Bronchial epithelial cell (primary cell): ENCODE measurements at regions not wholly inside any gene's neighbourhood (a gene's known extent, or its start where the extent isn't known, plus 50 kb on each side); places are given as distances from the start of the nearest gene placed in this dataset.

Source experiments
- DNase-seq: peaks from one replicate; pipeline ENCODE4 v3.0.0-alpha.2; 2010; ENCODE audit warnings: low read depth
- FAIRE-seq: peaks from 2 replicates; lab custom pipeline; 2011; peaks lifted over from hg19 to GRCh38; lab: Jason Lieb, UNC
- H3K27me3 ChIP-seq: 2 replicates; pipeline ENCODE4 v1.5.1; 2011; ENCODE audit warnings: low read length; ENCODE audit not compliant: control insufficient read depth, insufficient read depth
- H3K36me3 ChIP-seq: 2 replicates; pipeline ENCODE4 v1.5.1; 2011; ENCODE audit warnings: low read length; ENCODE audit not compliant: control insufficient read depth, insufficient read depth
- H3K4me3 ChIP-seq: 2 replicates; pipeline ENCODE4 v1.5.1; 2011; ENCODE audit warnings: mild to moderate bottlenecking, low read depth, low read length, control low read depth
- CTCF ChIP-seq: IDR thresholded peaks from 2 replicates; pipeline ENCODE4 v1.5.1; 2011; ENCODE audit warnings: mild to moderate bottlenecking, moderate library complexity, low read length, control low read depth, inconsistent platforms; ENCODE audit not compliant: insufficient read depth, severe bottlenecking

- Histone ChIP-seq H3K36me3 (no peaks in the 10 kb centered on the region), H3K27me3 (no peaks in the 10 kb centered on the region), H3K4me3 (no peak overlapping the region)
- TF ChIP-seq CTCF = no peak
- no peak for DNase-seq
- FAIRE-seq = no peak
These were observed 341.3 kb upstream of the RARB start for GRCh38 chr3:25086721-25087120.

DNA sequence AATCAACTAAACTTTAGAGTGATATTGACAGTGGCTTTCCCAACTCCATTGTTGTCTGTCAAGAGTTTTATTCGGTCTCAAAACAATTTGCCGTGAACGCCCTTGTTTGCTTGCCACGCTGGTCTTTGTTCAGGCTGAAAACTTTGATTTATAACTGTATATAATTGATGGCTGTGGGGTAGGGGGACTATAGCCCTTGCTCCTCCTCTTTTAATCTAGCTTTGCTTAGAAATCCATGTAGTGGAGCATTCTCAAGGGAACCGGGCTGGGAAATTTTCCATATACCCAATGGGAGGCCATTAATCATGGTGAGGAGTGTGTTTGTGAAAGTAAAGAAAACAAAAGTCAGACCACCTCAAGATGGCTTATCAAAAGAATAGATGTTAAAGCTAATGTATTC lies 339.8 kb upstream of the RARB start:
- TF ChIP-seq CTCF = no peak
- FAIRE-seq = no peak
- no peak for DNase-seq
- Histone ChIP-seq H3K36me3 (no peaks in the 10 kb centered on the region), H3K4me3 (no peak overlapping the region), H3K27me3 (no peaks in the 10 kb centered on the region)

DNA sequence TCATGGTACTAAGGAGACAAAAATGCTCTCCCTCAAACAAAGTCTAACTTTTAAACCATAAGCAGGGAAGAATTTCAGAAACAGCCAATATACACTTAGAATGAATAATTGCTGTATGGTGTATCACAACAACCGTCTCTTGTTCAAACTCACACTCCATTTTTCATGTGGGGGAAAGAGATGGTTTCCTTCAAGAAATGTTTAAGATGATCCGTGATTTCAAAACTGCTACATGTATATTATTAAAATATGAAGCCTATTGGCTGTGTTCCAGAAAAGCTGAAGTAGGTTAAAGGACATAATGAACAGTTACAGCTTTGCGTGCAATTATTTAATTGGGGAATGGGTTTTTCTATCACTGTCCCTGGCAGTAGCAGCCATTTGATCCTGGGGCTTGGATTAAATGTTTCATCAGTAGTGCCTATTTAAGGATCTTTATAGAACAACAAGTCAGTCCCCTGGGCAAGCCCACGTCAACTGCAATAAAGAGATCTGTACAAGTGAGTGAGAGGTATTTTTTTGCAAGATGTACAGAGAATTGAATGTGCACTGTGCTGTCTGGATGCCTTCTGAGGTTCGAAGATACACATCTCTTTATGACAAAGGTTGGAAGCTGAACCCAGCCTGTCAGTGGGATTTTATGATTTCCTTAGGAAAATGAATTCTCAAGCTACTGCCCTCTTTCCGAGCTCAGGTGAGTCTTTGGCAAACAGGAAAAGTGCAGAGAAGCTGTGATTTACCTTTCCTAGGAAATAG lies 337.2 kb upstream of the RARB start:
- H3K36me3 ChIP-seq = no peaks in the 10 kb centered on the region
- H3K27me3 ChIP-seq = no peaks in the 10 kb centered on the region
- no peak for DNase-seq
- no peak for TF ChIP-seq CTCF
- FAIRE-seq = peak; percentile 55
- H3K4me3 ChIP-seq = no peak overlapping the region

DNA sequence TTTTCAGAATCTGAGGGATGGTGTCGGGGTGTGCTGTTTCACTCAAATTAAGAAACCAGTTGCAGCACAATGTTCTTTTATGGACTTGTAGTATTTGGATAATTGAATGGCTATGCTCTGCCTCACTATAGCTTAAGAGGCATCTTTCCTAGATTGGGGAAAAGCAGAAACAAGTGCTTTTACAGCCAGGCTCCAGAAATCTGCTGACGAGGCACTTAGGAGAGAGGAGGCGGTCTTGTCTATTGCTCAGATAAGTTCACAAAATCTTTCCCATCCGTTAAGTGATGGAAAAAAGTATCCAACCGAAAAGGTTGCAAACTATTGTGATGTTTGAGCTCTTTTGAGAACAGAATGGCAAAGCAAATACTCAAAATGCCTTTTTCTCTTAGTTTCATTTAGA lies 336.1 kb upstream of the RARB start:
- H3K4me3 ChIP-seq = no peak overlapping the region
- no peaks in the 10 kb centered on the region for H3K27me3 ChIP-seq
- DNase-seq (no peak), FAIRE-seq (no peak)
- no peak for TF ChIP-seq CTCF
- H3K36me3 ChIP-seq = no peaks in the 10 kb centered on the region

DNA sequence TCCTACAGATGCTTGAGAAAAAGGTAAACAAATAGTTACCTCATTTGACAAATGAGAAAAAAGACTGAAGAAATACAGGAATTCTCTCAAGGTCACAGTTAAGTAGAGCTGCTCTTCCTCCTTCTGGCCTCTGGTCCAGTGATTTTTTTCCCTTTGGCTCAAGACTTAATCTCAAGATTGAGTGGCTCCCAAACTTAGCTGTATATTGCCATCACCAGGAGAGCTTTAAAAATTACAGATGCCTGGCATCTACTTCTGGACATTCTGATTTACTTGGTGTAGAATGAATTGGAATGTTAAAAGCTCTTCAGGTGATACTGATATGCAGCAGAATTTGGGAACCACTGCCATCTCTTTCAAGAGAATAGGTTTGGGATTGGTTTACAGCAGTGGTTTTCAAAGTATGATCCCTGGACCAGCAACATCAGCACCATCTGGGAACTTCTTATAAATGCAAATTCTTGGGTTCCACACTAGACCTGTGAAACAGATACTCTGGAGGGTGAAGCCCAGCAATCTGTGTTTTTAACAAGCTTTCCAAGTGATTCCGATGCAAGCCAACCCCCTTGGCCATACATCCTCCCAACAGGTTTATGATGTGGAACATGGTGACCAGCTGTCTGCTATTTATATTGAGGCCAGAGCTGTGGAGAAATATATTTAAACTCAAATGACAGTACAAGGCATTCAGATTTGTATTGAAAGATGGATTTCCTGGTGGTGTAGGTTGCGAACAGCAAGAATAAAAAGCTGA lies 333.0 kb upstream of the RARB start:
- FAIRE-seq (no peak), DNase-seq (no peak)
- no peak for TF ChIP-seq CTCF
- Histone ChIP-seq H3K36me3 (no peaks in the 10 kb centered on the region), H3K4me3 (no peak overlapping the region), H3K27me3 (no peaks in the 10 kb centered on the region)
